Aorta (tissue), 5 donors: ENCODE measurements at regions not wholly inside any gene's neighbourhood (a gene's known extent, or its start where the extent isn't known, plus 50 kb on each side); places are given as distances from the start of the nearest gene placed in this dataset.
"Not testable (repeated sequence)": the region's sequence is repeated elsewhere in the genome, so short reads cannot be mapped to it uniquely, and the experiment has no call there.

Experiments used
- ATAC-seq: fragments of 200-7000 bp; cut with Tn5 transposase; one replicate; pipeline ENCODE4 v1.9.1; 2022; ENCODE audit warnings: moderate library complexity; ENCODE audit not compliant: low FRiP score
- DNase-seq, 2 donors: peaks; one replicate each; pipeline ENCODE4 v3.0.0-alpha.2; 2020
- H3K27ac ChIP-seq, 2 donors: one replicate each; pipeline ENCODE4 v1.5.1; 2013; ENCODE audit warnings: low read length in 2 of 2, mild to moderate bottlenecking in 2 of 2, moderate library complexity in 2 of 2, control low read depth in 1 of 2, inconsistent platforms in 1 of 2, low read depth in 1 of 2
- H3K27me3 ChIP-seq, 2 donors: one replicate each; pipeline ENCODE4 v1.6.1; 2013; ENCODE audit warnings: control low read depth in 1 of 2, low read length in 1 of 2, mild to moderate bottlenecking in 1 of 2, moderate library complexity in 1 of 2; ENCODE audit not compliant: insufficient read depth in 2 of 2, control insufficient read depth in 1 of 2
- H3K36me3 ChIP-seq, 2 donors: one replicate each; pipeline ENCODE4 v1.6.1; 2013; ENCODE audit warnings: control low read depth in 1 of 2, low read length in 1 of 2, mild to moderate bottlenecking in 1 of 2; ENCODE audit not compliant: insufficient read depth in 2 of 2, control insufficient read depth in 1 of 2
- H3K4me1 ChIP-seq, 2 donors: one replicate each; pipeline ENCODE4 v1.6.1; 2013; ENCODE audit warnings: low read length in 2 of 2, control low read depth in 1 of 2, mild to moderate bottlenecking in 1 of 2, moderate library complexity in 1 of 2; ENCODE audit not compliant: insufficient read depth in 2 of 2, control insufficient read depth in 1 of 2
- H3K4me3 ChIP-seq, 2 donors: one replicate each; pipeline ENCODE4 v1.5.1; 2013; ENCODE audit warnings: low read length in 2 of 2, control low read depth in 1 of 2, mild to moderate bottlenecking in 1 of 2
- H3K9me3 ChIP-seq: one replicate; pipeline ENCODE4 v1.6.1; 2013; ENCODE audit warnings: mild to moderate bottlenecking, low read length; ENCODE audit not compliant: control insufficient read depth
- WGBS, 2 donors: extraction: QIAGEN DNeasy Blood & Tissue Kit; methylation state at CpG; one replicate each; pipeline ENCODE4 v1.1.7; 2013; 5-methylcytosine and 5-hydroxymethylcytosine counted together
- intact Hi-C, 2 donors: fragments of 100-400 bp; cut with DNase I; formaldehyde crosslinking; loops; one replicate each; pipeline versions ENCODE4 v1.14.2 to v1.15.0; 2022
- donor health status: healthy with polysubstance abuse.
- donor health status: Bipolar disorder and iron deficiency.
- donor health status: DM: no; HTN: no; CAD: no.
- donor health status: DM: no; HTN: no; CAD: no.
- donor health status: DM: yes; HTN: yes; CAD: no.

DNA sequence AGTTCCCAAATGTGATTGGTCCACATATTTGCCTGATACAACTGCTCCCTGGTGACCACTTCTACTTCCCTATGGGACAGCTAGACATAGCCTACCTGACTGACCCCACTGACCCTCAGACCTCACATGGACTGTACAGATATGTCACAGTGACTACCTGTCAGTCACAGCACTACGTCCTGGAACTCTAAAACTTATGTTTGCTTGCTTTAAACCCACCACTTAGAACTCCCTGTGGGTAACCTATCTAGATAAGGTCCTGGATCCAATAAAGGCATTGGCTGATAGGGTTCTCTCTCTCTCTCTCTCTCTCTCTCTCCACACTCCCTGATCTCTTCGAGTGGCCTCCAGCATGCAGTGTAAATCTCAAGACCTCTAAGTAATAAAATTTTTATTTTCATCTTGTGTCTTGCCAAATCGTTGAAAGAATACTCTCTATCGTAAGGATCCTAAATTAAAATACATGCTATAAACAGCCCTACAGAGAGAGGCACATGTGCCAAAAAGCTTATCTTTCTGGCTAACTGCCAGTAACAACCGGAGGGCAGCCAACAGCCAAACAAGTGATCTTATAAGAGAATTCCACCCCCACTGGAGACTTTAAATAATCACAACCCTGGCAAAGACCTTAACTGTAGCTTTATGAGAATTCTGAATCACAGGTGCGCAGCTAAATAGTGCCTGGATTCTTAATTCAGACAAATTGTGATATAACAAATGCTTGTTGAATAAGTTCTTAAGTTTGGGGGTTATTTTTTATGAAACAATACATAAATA lies 162.6 kb upstream of the LRRTM4 start:
- H3K36me3 ChIP-seq, H3K4me1 ChIP-seq, H3K27me3 ChIP-seq, H3K4me3 ChIP-seq, ATAC-seq, H3K9me3 ChIP-seq, intact Hi-C loops, DNase-seq, H3K27ac ChIP-seq: not testable (repeated sequence)
- WGBS, 2 donors: 4 to 7% methylated on average over 5 to 6 of the region's 6 CpGs

DNA sequence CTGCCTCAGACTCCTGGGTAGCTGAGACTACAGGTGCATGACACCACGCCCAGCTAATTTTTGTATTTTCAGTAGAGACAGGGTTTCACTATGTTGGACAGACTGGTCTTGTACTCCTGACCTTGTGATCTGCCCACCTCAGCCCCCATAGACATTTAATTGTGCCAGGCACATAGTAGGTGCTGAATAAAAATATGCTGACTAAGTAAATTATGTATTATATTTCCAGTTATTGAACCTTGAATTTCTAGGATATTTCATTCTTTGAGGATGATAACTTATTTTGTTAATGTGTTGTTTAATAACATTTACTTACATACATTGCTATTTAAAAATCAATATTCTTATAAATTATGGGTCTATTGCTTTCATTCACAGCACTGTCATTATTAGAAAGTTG lies 190.4 kb upstream of the LRRTM4 start:
- Histone ChIP-seq H3K4me3 (no peak overlapping the region), H3K36me3 (no peaks in the 10 kb centered on the region), H3K9me3 (no peaks in the 10 kb centered on the region), H3K27me3 (no peaks in the 10 kb centered on the region), H3K4me1 (no peaks in the 10 kb centered on the region), H3K27ac (no peak overlapping the region)
- intact Hi-C loops: no loop called here
- DNase-seq: no peak
- 95 to 96% methylated on average over 1 of the region's 1 CpG for WGBS, 2 donors
- no peak for ATAC-seq

DNA sequence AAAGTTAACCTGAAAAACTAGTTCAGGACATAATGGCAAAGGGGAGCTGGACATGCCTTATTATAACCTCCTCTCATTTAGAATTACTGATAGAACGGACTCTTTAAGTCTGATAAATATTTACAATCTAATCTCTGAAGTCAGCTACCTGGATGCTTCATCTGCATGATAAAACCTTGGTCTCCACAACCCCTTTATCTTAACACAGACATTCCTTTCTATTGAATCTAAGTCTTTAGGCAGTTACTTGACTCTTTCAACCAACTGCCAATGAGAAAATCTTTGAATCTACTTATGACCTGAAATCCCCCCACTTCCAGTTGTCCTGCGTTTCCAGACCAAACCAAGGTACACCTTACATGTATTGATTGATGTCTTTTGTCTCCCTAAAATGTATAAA lies 191.2 kb upstream of the LRRTM4 start:
- DNase-seq: no peak
- intact Hi-C loops: no loop called here
- Histone ChIP-seq H3K4me1 (no peaks in the 10 kb centered on the region), H3K4me3 (no peak overlapping the region), H3K36me3 (no peaks in the 10 kb centered on the region), H3K9me3 (no peaks in the 10 kb centered on the region), H3K27ac (no peak overlapping the region), H3K27me3 (no peaks in the 10 kb centered on the region)
- 89 to 91% methylated on average over 2 of the region's 2 CpGs for WGBS, 2 donors
- ATAC-seq: no peak

DNA sequence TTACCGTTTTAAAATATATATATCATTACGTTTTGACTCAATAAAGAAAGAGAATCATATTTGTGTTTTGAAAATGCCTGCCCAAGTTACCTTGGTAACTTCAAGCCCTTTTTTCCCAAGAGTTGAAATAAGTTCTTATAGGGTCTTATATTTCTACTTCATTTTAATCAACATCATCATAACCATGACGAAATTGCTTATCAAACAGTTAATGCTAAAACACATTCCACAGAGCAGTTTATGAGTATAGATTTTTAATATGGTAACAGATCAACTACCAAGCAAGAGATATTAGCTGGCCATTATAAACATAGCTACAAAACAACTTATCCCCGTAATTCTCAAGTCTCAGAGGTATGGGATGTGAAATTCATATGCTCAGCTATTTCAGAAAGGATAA lies 197.9 kb upstream of the LRRTM4 start:
- ATAC-seq: no peak
- H3K27ac ChIP-seq: no peak overlapping the region
- no peaks in the 10 kb centered on the region for H3K27me3 ChIP-seq
- no peaks in the 10 kb centered on the region for H3K4me1 ChIP-seq
- H3K36me3 ChIP-seq: no peaks in the 10 kb centered on the region
- no peak for DNase-seq
- intact Hi-C loops: no loop called here
- H3K9me3 ChIP-seq: no peaks in the 10 kb centered on the region
- H3K4me3 ChIP-seq: no peak overlapping the region
- WGBS, 2 donors: 79 to 84% methylated on average over 4 of the region's 4 CpGs

DNA sequence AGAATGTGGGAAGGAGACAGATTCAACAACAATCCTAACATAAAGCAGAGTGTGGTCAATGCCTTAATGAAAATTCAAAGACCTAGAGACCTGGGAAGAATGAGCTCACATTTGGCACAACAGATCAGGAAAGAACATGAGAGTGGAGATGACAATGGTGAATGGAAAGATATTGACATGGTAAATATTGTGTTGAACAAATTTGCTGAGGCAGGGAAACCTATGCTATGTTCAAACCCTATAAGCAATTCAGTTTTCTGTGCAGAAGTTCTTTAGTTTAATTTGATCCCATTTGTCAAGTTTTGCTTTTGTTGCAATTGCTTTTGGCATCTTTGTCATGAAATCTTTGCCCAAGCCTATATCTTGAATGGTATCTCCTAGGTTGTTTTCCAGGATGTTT lies 199.4 kb upstream of the LRRTM4 start:
- H3K36me3 ChIP-seq: no peaks in the 10 kb centered on the region
- ATAC-seq: no peak
- no peaks in the 10 kb centered on the region for H3K9me3 ChIP-seq
- H3K4me3 ChIP-seq: no peak overlapping the region
- no peaks in the 10 kb centered on the region for H3K4me1 ChIP-seq
- H3K27ac ChIP-seq: no peak overlapping the region
- DNase-seq: no peak
- intact Hi-C loops: no loop called here
- H3K27me3 ChIP-seq: no peaks in the 10 kb centered on the region

DNA sequence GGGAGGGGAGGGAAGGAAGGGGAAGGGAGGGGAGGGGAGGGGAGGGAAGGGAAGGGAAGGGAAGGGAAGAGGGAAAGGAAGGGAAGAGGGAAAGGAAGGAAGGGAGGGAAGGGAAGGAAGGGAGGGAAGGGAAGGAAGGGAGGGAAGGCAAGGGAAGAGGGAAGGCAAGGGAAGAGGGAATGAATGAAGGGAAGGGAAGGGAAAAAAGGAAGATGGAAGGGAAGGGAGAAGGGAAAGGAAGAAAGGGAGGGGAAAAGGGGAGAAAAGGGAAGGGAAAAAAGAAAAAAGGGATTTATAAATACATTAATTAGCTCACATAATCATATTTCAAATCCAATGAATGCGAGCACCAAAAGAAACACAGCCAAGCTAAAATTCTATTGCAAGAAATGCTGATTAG lies 202.9 kb upstream of the LRRTM4 start:
- DNase-seq: no peak
- Histone ChIP-seq H3K9me3 (no peaks in the 10 kb centered on the region), H3K36me3 (no peaks in the 10 kb centered on the region), H3K27me3 (no peaks in the 10 kb centered on the region), H3K27ac (no peak overlapping the region), H3K4me1 (no peaks in the 10 kb centered on the region), H3K4me3 (no peak overlapping the region)
- no peak for ATAC-seq
- WGBS, 2 donors: 95 to 100% methylated on average over 1 of the region's 1 CpG
- intact Hi-C loops: no loop called here

DNA sequence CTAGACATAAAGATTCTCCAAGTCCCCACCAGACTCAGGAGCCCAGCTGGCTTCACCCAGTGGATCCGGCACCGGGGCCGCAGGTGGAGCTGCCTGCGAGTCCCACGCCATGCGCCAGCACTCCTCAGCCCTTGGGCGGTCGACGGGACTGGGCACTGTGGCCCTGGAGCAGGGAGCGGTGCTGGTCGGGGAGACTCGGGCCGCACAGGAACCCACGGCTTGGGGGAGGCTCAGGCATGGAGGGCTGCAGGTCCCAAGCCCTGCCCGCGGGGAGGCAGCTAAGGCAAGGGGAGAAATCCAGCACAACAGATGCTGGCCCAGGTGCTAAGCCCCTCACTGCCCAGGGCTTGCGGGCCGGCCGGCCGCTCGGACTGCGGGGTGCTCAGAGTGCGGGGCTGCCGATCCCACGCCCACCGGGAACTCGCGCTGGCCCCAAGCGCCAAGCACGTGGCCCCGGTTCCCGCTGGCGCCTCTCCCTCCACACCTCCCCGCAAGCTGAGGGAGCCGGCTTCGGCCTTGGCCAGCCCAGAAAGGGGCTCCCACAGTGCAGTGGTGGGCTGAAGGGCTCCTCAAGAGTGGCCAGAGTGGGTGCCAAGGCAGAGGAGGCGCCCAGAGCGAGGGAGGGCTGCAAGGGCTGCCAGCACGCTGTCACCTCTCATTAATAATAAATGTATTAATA lies 212.6 kb upstream of the LRRTM4 start:
- WGBS, 2 donors: 97% methylated on average over 38 to 39 of the region's 39 CpGs
- intact Hi-C loops, H3K36me3 ChIP-seq, H3K4me3 ChIP-seq, H3K27ac ChIP-seq, H3K27me3 ChIP-seq, H3K9me3 ChIP-seq, ATAC-seq, H3K4me1 ChIP-seq: not testable (repeated sequence)
- DNase-seq: peak in 1 of 2 donors; percentile 43

DNA sequence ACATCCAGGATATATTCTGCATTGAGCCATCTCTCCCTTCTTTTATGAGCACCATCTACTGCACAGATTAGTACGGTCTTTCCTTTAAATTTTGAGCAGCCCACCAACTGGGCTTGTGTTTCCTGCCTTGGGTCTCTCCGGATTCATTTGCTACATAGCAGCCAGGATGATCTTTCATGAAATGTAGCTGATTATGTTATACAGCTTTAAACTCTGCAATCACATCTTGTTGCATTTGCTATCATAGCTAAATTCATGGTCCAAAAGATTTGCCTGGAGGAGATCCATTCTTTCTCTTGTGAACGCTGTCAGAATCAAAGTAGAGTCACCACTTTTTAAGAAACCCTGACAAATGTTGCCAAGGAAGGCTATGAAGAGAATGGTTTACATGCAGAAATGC lies 215.1 kb upstream of the LRRTM4 start:
- no peak for ATAC-seq
- no peaks in the 10 kb centered on the region for H3K36me3 ChIP-seq
- H3K27me3 ChIP-seq: no peaks in the 10 kb centered on the region
- DNase-seq: no peak
- intact Hi-C loops: no loop called here
- no peak overlapping the region for H3K27ac ChIP-seq
- no peaks in the 10 kb centered on the region for H3K4me1 ChIP-seq
- H3K4me3 ChIP-seq: no peak overlapping the region
- no peaks in the 10 kb centered on the region for H3K9me3 ChIP-seq
- 53 to 71% methylated on average over 3 of the region's 3 CpGs for WGBS, 2 donors

DNA sequence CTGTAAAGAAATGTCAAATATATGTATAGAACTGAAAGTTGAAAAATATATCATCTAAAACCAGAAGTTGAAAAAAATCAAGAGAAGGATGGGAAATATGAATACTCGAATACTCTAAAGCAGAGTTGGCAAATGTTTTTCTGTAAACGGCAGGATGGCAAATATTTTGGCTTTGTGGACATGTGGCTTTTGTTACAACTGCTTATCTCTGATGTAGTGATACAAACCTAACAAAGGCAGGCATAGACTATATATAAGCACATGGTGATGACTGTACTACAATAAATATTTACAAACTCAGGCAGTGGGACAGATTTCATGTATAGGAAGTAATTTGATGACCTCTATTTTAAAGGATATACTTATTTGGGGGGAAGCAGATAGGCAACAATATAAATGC lies 224.6 kb upstream of the LRRTM4 start:
- 35 to 56% methylated on average over 2 of the region's 2 CpGs for WGBS, 2 donors
- ATAC-seq: no peak
- Histone ChIP-seq H3K4me3 (no peak overlapping the region), H3K27me3 (no peaks in the 10 kb centered on the region), H3K4me1 (no peaks in the 10 kb centered on the region), H3K27ac (no peak overlapping the region), H3K36me3 (no peaks in the 10 kb centered on the region), H3K9me3 (no peaks in the 10 kb centered on the region)
- intact Hi-C loops: no loop called here
- no peak for DNase-seq
